HepG2 (cell line): ENCODE measurements at regions not wholly inside any gene's neighbourhood (a gene's known extent, or its start where the extent isn't known, plus 50 kb on each side); places are given as distances from the start of the nearest gene placed in this dataset.

ENCODE experiments used
- FOXC1 ChIP-seq: sonication (generic); formaldehyde crosslinking; IDR thresholded peaks from 2 replicates; pipeline ENCODE4 v1.8.0; 2022; ENCODE audit warnings: mild to moderate bottlenecking, missing genetic modification reagents, borderline replicate concordance
- NFRKB ChIP-seq: fragments of 450-650 bp; IDR thresholded peaks from 2 replicates; pipeline ENCODE4 v1.6.1; 2017
- NR3C1 ChIP-seq: sonication (generic); formaldehyde crosslinking; IDR thresholded peaks from 2 replicates; pipeline ENCODE4 v1.4.0; 2020; ENCODE audit warnings: missing genetic modification reagents
- PAF1 ChIP-seq: IDR thresholded peaks from 2 replicates; pipeline ENCODE4 v1.6.1; 2016; ENCODE audit warnings: missing genetic modification reagents, missing compliant biosample characterization
- SP5 ChIP-seq: IDR thresholded peaks from 2 replicates; pipeline ENCODE4 v1.6.1; 2016; ENCODE audit warnings: low read depth, borderline replicate concordance
- SUZ12 ChIP-seq: fragments of 150-350 bp; IDR thresholded peaks from 2 replicates; pipeline ENCODE4 v1.6.1; 2014; ENCODE audit warnings: low read depth, low read length
- TGIF2 ChIP-seq: IDR thresholded peaks from 2 replicates; pipeline ENCODE4 v1.6.1; 2016; ENCODE audit warnings: control low read depth, missing compliant biosample characterization
- ZBTB38 ChIP-seq: sonication (generic); formaldehyde crosslinking; IDR thresholded peaks from 2 replicates; pipeline ENCODE4 v1.5.1; 2020; ENCODE audit warnings: mild to moderate bottlenecking, missing genetic modification reagents
- ZNF598 ChIP-seq: sonication (generic); formaldehyde crosslinking; IDR thresholded peaks from 2 replicates; pipeline ENCODE4 v1.5.1; 2020; ENCODE audit warnings: mild to moderate bottlenecking, missing genetic modification reagents, borderline replicate concordance
- TF ChIP-seq, protein P1 (sequence below): IDR thresholded peaks from 2 replicates; pipeline ENCODE4 v1.6.1; 2018; ENCODE audit warnings: missing genetic modification reagents, mild to moderate bottlenecking, missing compliant biosample characterization
- TF ChIP-seq, protein P2 (sequence below): IDR thresholded peaks from 2 replicates; pipeline ENCODE4 v1.6.1; 2016; ENCODE audit warnings: mild to moderate bottlenecking
- TF ChIP-seq, protein P3 (sequence below): sonication (generic); formaldehyde crosslinking; IDR thresholded peaks from 2 replicates; pipeline ENCODE4 v1.5.1; 2020; ENCODE audit warnings: mild to moderate bottlenecking, missing genetic modification reagents, borderline replicate concordance
- TF ChIP-seq, protein P4 (sequence below): IDR thresholded peaks from 2 replicates; pipeline ENCODE4 v1.6.1; 2016; ENCODE audit warnings: missing biosample characterization, missing genetic modification reagents, low read depth
- TF ChIP-seq, protein P5 (sequence below): sonication (generic); formaldehyde crosslinking; IDR thresholded peaks from 2 replicates; pipeline ENCODE4 v1.9.0; 2022; ENCODE audit warnings: missing genetic modification reagents, mild to moderate bottlenecking, borderline replicate concordance
- TF ChIP-seq, protein P6 (sequence below): sonication (generic); formaldehyde crosslinking; IDR thresholded peaks from 2 replicates; pipeline ENCODE4 v1.5.1; 2020; ENCODE audit warnings: mild to moderate bottlenecking, missing genetic modification reagents
- TF ChIP-seq, protein P7 (sequence below): sonication (generic); formaldehyde crosslinking; IDR thresholded peaks from 2 replicates; pipeline ENCODE4 v1.4.0; 2020; ENCODE audit warnings: missing genetic modification reagents; ENCODE audit errors: not compliant biosample characterization
- TF ChIP-seq, protein P8 (sequence below): sonication (generic); formaldehyde crosslinking; conservative IDR thresholded peaks from 2 replicates; pipeline ENCODE4 v1.4.0; 2020; ENCODE audit warnings: missing genetic modification reagents

DNA sequence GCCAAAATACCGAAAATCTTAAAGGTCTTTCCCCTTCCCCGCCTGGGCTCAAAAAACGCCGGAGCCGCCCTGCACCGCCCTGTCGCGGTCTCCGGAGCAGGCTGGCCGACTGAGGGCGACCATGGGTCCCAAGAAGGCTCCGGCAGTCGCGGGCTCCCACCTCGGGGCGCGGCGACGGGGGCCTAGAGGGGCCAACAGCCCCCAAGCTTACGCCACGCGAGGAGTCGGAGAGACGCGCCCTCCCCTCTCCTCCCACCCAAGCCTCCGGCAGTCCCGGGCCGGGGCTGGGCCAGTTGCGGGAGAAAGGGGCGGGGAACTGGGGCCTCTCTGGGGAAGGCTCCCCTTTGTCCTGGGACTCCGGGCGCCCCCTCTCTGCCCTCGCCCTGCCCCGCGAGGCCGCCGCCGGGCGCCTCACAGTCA, 69.2 kb downstream of the GOLGA8B start (continued):
- TF ChIP-seq, protein P1, sequence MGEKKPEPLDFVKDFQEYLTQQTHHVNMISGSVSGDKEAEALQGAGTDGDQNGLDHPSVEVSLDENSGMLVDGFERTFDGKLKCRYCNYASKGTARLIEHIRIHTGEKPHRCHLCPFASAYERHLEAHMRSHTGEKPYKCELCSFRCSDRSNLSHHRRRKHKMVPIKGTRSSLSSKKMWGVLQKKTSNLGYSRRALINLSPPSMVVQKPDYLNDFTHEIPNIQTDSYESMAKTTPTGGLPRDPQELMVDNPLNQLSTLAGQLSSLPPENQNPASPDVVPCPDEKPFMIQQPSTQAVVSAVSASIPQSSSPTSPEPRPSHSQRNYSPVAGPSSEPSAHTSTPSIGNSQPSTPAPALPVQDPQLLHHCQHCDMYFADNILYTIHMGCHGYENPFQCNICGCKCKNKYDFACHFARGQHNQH (CRISPR knock-in tag) = no peak
- TF ChIP-seq, protein P2, sequence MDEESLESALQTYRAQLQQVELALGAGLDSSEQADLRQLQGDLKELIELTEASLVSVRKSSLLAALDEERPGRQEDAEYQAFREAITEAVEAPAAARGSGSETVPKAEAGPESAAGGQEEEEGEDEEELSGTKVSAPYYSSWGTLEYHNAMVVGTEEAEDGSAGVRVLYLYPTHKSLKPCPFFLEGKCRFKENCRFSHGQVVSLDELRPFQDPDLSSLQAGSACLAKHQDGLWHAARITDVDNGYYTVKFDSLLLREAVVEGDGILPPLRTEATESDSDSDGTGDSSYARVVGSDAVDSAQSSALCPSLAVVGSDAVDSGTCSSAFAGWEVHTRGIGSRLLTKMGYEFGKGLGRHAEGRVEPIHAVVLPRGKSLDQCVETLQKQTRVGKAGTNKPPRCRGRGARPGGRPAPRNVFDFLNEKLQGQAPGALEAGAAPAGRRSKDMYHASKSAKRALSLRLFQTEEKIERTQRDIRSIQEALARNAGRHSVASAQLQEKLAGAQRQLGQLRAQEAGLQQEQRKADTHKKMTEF = 0 out of 2 replicates have a peak, but pooled peaks have one; percentile 40
- TF ChIP-seq FOXC1 (no peak), NFRKB (no peak), NR3C1 (CRISPR knock-in tag) (no peak), TGIF2 (CRISPR knock-in tag) (no peak), PAF1 (no peak), SUZ12 (no peak), ZBTB38 (CRISPR knock-in tag) (no peak), SP5 (CRISPR knock-in tag) (peak; percentile 49; the same call in 1 of the 2 replicates), ZNF598 (CRISPR knock-in tag) (no peak)
- TF ChIP-seq, protein P3, sequence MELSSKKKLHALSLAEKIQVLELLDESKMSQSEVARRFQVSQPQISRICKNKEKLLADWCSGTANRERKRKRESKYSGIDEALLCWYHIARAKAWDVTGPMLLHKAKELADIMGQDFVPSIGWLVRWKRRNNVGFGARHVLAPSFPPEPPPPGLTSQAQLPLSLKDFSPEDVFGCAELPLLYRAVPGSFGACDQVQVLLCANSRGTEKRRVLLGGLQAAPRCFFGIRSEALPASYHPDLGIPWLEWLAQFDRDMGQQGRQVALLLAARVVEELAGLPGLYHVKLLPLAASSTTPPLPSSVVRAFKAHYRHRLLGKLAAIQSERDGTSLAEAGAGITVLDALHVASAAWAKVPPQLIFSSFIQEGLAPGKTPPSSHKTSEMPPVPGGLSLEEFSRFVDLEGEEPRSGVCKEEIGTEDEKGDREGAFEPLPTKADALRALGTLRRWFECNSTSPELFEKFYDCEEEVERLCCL = no peak
- TF ChIP-seq, protein P4, sequence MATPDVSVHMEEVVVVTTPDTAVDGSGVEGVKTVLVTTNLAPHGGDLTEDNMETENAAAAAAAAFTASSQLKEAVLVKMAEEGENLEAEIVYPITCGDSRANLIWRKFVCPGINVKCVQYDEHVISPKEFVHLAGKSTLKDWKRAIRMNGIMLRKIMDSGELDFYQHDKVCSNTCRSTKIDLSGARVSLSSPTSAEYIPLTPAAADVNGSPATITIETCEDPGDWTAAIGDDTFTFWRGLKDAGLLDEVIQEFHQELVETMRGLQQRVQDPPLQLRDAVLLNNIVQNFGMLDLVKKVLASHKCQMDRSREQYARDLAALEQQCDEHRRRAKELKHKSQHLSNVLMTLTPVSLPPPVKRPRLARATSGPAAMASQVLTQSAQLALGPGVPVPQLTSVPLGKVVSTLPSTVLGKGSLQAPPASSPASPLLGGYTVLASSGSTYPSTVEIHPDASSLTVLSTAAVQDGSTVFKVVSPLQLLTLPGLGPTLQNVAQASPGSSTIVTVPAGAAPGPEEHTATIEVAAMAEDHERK = no peak
- TF ChIP-seq, protein P5, sequence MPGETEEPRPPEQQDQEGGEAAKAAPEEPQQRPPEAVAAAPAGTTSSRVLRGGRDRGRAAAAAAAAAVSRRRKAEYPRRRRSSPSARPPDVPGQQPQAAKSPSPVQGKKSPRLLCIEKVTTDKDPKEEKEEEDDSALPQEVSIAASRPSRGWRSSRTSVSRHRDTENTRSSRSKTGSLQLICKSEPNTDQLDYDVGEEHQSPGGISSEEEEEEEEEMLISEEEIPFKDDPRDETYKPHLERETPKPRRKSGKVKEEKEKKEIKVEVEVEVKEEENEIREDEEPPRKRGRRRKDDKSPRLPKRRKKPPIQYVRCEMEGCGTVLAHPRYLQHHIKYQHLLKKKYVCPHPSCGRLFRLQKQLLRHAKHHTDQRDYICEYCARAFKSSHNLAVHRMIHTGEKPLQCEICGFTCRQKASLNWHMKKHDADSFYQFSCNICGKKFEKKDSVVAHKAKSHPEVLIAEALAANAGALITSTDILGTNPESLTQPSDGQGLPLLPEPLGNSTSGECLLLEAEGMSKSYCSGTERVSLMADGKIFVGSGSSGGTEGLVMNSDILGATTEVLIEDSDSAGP (CRISPR knock-in tag) = peak; percentile 33; the same call in 1 of the 2 replicates
- TF ChIP-seq, protein P6, sequence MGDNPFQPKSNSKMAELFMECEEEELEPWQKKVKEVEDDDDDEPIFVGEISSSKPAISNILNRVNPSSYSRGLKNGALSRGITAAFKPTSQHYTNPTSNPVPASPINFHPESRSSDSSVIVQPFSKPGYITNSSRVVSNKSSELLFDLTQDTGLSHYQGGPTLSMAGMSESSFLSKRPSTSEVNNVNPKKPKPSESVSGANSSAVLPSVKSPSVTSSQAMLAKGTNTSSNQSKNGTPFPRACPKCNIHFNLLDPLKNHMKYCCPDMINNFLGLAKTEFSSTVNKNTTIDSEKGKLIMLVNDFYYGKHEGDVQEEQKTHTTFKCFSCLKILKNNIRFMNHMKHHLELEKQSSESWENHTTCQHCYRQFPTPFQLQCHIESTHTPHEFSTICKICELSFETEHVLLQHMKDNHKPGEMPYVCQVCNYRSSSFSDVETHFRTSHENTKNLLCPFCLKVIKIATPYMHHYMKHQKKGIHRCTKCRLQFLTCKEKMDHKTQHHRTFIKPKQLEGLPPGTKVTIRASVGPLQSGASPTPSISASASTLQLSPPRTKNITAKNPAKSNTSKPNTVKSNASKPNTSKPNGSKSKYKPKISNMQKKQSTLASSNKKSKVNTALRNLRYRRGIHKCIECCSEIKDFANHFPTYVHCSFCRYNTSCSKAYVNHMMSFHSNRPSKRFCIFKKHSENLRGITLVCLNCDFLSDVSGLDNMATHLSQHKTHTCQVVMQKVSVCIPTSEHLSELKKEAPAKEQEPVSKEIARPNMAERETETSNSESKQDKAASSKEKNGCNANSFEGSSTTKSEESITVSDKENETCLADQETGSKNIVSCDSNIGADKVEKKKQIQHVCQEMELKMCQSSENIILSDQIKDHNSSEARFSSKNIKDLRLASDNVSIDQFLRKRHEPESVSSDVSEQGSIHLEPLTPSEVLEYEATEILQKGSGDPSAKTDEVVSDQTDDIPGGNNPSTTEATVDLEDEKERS = no peak
- TF ChIP-seq, protein P7, sequence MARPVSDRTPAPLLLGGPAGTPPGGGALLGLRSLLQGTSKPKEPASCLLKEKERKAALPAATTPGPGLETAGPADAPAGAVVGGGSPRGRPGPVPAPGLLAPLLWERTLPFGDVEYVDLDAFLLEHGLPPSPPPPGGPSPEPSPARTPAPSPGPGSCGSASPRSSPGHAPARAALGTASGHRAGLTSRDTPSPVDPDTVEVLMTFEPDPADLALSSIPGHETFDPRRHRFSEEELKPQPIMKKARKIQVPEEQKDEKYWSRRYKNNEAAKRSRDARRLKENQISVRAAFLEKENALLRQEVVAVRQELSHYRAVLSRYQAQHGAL (CRISPR knock-in tag) = no peak
- TF ChIP-seq, protein P8, sequence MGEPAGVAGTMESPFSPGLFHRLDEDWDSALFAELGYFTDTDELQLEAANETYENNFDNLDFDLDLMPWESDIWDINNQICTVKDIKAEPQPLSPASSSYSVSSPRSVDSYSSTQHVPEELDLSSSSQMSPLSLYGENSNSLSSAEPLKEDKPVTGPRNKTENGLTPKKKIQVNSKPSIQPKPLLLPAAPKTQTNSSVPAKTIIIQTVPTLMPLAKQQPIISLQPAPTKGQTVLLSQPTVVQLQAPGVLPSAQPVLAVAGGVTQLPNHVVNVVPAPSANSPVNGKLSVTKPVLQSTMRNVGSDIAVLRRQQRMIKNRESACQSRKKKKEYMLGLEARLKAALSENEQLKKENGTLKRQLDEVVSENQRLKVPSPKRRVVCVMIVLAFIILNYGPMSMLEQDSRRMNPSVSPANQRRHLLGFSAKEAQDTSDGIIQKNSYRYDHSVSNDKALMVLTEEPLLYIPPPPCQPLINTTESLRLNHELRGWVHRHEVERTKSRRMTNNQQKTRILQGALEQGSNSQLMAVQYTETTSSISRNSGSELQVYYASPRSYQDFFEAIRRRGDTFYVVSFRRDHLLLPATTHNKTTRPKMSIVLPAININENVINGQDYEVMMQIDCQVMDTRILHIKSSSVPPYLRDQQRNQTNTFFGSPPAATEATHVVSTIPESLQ (CRISPR knock-in tag) = no peak
